Keratinocyte (primary cell): ENCODE measurements at regions not wholly inside any gene's neighbourhood (a gene's known extent, or its start where the extent isn't known, plus 50 kb on each side); places are given as distances from the start of the nearest gene placed in this dataset.

ENCODE experiments used
- DNase-seq: peaks from one replicate; pipeline ENCODE4 v3.0.0-alpha.2; 2011; ENCODE audit warnings: low read depth, missing footprints, low spot score
- FAIRE-seq: peaks from 2 replicates; lab custom pipeline; 2011; peaks lifted over from hg19 to GRCh38; lab: Jason Lieb, UNC
- H2AFZ ChIP-seq: 2 replicates; pipeline ENCODE4 v1.6.0; 2012; ENCODE audit warnings: low read length, control low read depth, inconsistent platforms; ENCODE audit not compliant: control insufficient read depth
- H3K27ac ChIP-seq: 2 replicates; pipeline ENCODE4 v1.5.1; 2011; ENCODE audit warnings: low read length; ENCODE audit not compliant: control insufficient read depth, insufficient read depth
- H3K27me3 ChIP-seq: 3 replicates; pipeline ENCODE4 v1.6.0; 2011; ENCODE audit warnings: low read length; ENCODE audit not compliant: control insufficient read depth, insufficient read depth; ENCODE audit errors: extremely low read depth
- H3K36me3 ChIP-seq, 2 experiments: 2 replicates in 1 of 2; 3 replicates in 1 of 2; pipeline ENCODE4 v1.5.1; 2011; ENCODE audit warnings: low read length in 2 of 2, mild to moderate bottlenecking in 1 of 2; ENCODE audit not compliant: control insufficient read depth in 2 of 2, insufficient read depth in 2 of 2; ENCODE audit errors: extremely low read depth in 1 of 2
- H3K4me1 ChIP-seq: 3 replicates; pipeline ENCODE4 v1.5.1; 2011; ENCODE audit warnings: low read length; ENCODE audit not compliant: control insufficient read depth, insufficient read depth; ENCODE audit errors: extremely low read depth
- H3K4me2 ChIP-seq: 3 replicates; pipeline ENCODE4 v1.6.0; 2011; ENCODE audit warnings: low read depth, low read length; ENCODE audit not compliant: control insufficient read depth, insufficient read depth; ENCODE audit errors: extremely low read depth
- H3K4me3 ChIP-seq, 3 experiments: fragments of 200-600 bp in 1 of 3; sonication (generic) in 1 of 3; 2 replicates in 2 of 3; 3 replicates in 1 of 3; pipeline ENCODE4 v1.5.1; 2011 to 2016; ENCODE audit warnings: low read length in 3 of 3, mild to moderate bottlenecking in 3 of 3, control low read depth in 2 of 3, inconsistent platforms in 1 of 3, low read depth in 1 of 3, mixed read lengths in 1 of 3, mixed run types in 1 of 3, moderate library complexity in 1 of 3; ENCODE audit not compliant: control insufficient read depth in 2 of 3, insufficient read depth in 2 of 3; ENCODE audit errors: extremely low read depth in 1 of 3
- H3K79me2 ChIP-seq: 2 replicates; pipeline ENCODE4 v1.6.0; 2012; ENCODE audit warnings: low read length; ENCODE audit not compliant: control insufficient read depth, insufficient read depth
- H3K9ac ChIP-seq: 3 replicates; pipeline ENCODE4 v1.6.0; 2011; ENCODE audit warnings: low read length; ENCODE audit not compliant: control insufficient read depth, insufficient read depth; ENCODE audit errors: extremely low read depth
- H3K9me1 ChIP-seq: 3 replicates; pipeline ENCODE4 v1.6.0; 2011; ENCODE audit warnings: low read length; ENCODE audit not compliant: control insufficient read depth, insufficient read depth; ENCODE audit errors: extremely low read depth
- H3K9me3 ChIP-seq: 2 replicates; pipeline ENCODE4 v1.5.1; 2012; ENCODE audit warnings: low read depth, low read length; ENCODE audit not compliant: control insufficient read depth
- H4K20me1 ChIP-seq: 3 replicates; pipeline ENCODE4 v1.6.0; 2011; ENCODE audit warnings: low read length; ENCODE audit not compliant: control insufficient read depth, insufficient read depth; ENCODE audit errors: extremely low read depth
- EZH2 ChIP-seq: IDR thresholded peaks from one replicate; pipeline ENCODE4 v1.6.1; 2012; ENCODE audit warnings: inconsistent platforms, mild to moderate bottlenecking, low read length, moderate library complexity
- dilution Hi-C: fragments of 300-500 bp; cut with MboI; formaldehyde crosslinking; loops from one replicate; pipeline ENCODE4 v1.7.0; 2020; ENCODE audit warnings: low sequenced_read_pairs; ENCODE audit not compliant: extremely low pct_ligation_motif_present
- TF ChIP-seq, protein P1 (sequence below), 3 experiments: IDR thresholded peaks in 1 of 3; conservative IDR thresholded peaks in 1 of 3; optimal IDR thresholded peaks in 1 of 3; 2 replicates in 2 of 3; 3 replicates in 1 of 3; pipeline versions ENCODE3 to v1.5.1; 2011; ENCODE audit warnings: low read length in 3 of 3, mild to moderate bottlenecking in 3 of 3, moderate library complexity in 2 of 3, control low read depth in 1 of 3, inconsistent platforms in 1 of 3; ENCODE audit not compliant: insufficient read depth in 2 of 3; ENCODE audit errors: extremely low read depth in 1 of 3

DNA sequence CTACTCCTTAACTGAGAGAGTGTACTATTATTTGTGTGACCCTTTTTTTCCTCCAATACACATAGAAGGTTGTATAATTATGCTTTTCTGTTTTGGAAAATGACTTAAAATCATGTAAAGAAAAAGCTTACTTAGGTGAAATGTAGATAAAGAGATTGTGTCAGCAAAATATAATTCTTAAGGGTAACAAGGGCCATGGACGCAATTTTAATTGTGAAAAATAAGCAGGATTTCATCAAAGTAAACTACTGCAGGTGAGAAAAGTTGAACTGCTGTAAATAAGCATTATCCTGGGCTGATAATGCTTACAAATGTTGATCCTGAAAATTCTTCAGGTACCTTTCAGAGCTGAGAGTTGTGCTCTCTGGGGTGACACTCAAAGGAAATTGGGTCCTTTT, 141.5 kb downstream of the RPIA start:
- no peaks in the 10 kb centered on the region for H3K9me3 ChIP-seq
- dilution Hi-C loops: no loop called here

DNA sequence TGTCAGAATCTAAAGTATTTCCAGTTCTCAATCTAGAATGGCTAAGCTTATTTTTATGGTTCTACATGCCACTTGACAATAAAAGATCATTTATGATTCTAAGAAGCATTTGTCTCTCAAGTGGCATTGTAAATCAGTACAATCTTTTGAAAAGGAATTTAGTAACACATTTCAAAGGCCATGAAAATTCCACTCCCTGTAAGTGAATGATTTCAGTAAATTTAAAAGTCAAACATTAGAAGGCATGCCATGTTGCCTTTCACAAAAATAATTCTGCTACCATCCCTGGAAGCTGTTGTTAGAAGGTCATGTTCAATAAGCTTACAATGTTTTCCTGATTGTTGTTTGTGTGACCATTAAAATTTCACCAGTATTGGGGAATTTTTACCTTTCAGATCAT, 142.9 kb downstream of the RPIA start:
- Histone ChIP-seq H3K9ac (no peak overlapping the region), H3K9me3 (no peaks in the 10 kb centered on the region), H3K79me2 (no peaks in the 10 kb centered on the region), H3K9me1 (no peaks in the 10 kb centered on the region), H4K20me1 (no peaks in the 10 kb centered on the region), H3K27me3 (no peaks in the 10 kb centered on the region), H2AFZ (no peak overlapping the region), H3K36me3 (no peaks in the 10 kb centered on the region), H3K4me1 (no peaks in the 10 kb centered on the region), H3K4me3 (no peak overlapping the region), H3K4me2 (no peak overlapping the region), H3K27ac (no peak overlapping the region)
- dilution Hi-C loops: no loop called here
- no peak for DNase-seq
- no peak for TF ChIP-seq EZH2
- TF ChIP-seq, protein P1, sequence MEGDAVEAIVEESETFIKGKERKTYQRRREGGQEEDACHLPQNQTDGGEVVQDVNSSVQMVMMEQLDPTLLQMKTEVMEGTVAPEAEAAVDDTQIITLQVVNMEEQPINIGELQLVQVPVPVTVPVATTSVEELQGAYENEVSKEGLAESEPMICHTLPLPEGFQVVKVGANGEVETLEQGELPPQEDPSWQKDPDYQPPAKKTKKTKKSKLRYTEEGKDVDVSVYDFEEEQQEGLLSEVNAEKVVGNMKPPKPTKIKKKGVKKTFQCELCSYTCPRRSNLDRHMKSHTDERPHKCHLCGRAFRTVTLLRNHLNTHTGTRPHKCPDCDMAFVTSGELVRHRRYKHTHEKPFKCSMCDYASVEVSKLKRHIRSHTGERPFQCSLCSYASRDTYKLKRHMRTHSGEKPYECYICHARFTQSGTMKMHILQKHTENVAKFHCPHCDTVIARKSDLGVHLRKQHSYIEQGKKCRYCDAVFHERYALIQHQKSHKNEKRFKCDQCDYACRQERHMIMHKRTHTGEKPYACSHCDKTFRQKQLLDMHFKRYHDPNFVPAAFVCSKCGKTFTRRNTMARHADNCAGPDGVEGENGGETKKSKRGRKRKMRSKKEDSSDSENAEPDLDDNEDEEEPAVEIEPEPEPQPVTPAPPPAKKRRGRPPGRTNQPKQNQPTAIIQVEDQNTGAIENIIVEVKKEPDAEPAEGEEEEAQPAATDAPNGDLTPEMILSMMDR (optimal IDR thresholded peaks at IDR 0.05 in 1 of 3, IDR thresholded peaks at IDR 0.05 in 1 of 3, conservative IDR thresholded peaks at IDR 0.05 in 1 of 3; ENCODE audit: extremely low read depth in 1 of 3, insufficient read depth in 2 of 3, low read length in 3 of 3): no peak
- FAIRE-seq: no peak

More for the DNA sequence above, 141.5 kb downstream of the RPIA start:
- Histone ChIP-seq H3K79me2 (no peaks in the 10 kb centered on the region), H3K27me3 (no peaks in the 10 kb centered on the region), H3K4me3 (no peak overlapping the region), H4K20me1 (no peaks in the 10 kb centered on the region), H3K9ac (no peak overlapping the region), H3K36me3 (no peaks in the 10 kb centered on the region), H3K27ac (no peak overlapping the region), H3K4me1 (no peaks in the 10 kb centered on the region), H3K9me1 (no peaks in the 10 kb centered on the region), H2AFZ (no peak overlapping the region), H3K4me2 (no peak overlapping the region)
- TF ChIP-seq, protein P1 (optimal IDR thresholded peaks at IDR 0.05 in 1 of 3, IDR thresholded peaks at IDR 0.05 in 1 of 3, conservative IDR thresholded peaks at IDR 0.05 in 1 of 3; ENCODE audit: extremely low read depth in 1 of 3, insufficient read depth in 2 of 3, low read length in 3 of 3): no peak
- TF ChIP-seq EZH2: no peak
- no peak for DNase-seq
- no peak for FAIRE-seq
